ENCODE measurements at regions not wholly inside any gene's neighbourhood (a gene's known extent, or its start where the extent isn't known, plus 50 kb on each side); places are given as distances from the start of the nearest gene placed in this dataset.
"Not testable (repeated sequence)": the region's sequence is repeated elsewhere in the genome, so short reads cannot be mapped to it uniquely, and the experiment has no call there.

DNA sequence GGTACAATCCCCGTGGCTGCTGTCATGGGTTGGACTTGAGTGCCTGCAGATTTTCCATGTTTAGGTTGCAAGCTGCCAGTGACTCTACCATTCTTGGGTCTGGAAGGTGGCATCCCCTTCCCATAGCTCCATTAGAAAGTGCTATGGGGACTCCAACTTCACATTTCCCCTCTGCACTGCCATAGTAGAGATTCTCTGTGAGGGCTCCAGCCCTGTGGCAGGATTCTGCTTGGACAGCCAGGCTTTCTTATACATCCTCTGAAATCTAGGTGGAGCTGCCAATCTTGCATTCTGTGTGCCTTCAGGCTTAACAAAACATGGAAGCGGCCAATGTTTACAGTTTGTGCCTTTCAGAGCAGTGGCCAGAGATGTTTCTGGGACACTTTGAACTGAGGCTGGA lies 636.2 kb downstream of the SLITRK6 start:
- H3K9ac ChIP-seq (ENCODE audit: insufficient read length) = no peak overlapping the region
- TF ChIP-seq POLR2AphosphoS5 (IDR thresholded peaks at IDR 0.05; ENCODE audit: borderline replicate concordance, low read depth, low read length) (no peak), EZH2 (IDR thresholded peaks at IDR 0.05) (no peak), FOXP2 (optimal IDR thresholded peaks at IDR 0.05; ENCODE audit: control extremely low read depth, extremely low read length, insufficient read depth) (no peak)
- H3K9me3 ChIP-seq (ENCODE audit: low read depth, low read length) = no peaks in the 10 kb centered on the region
- no peaks in the 10 kb centered on the region for H3K36me3 ChIP-seq (ENCODE audit: insufficient read depth, low read length)
- H3K27ac ChIP-seq = no peak overlapping the region
- H3K4me3 ChIP-seq = no peak overlapping the region
- DNase-seq (ENCODE audit: low read depth, low spot score) = no peak

GRCh38 chr13:85148009-85148408 lies 651.2 kb downstream of the SLITRK6 start:
- no peak overlapping the region for H3K4me3 ChIP-seq
- TF ChIP-seq FOXP2 (optimal IDR thresholded peaks at IDR 0.05; ENCODE audit: control extremely low read depth, extremely low read length, insufficient read depth) (no peak), EZH2 (IDR thresholded peaks at IDR 0.05) (no peak), POLR2AphosphoS5 (IDR thresholded peaks at IDR 0.05; ENCODE audit: borderline replicate concordance, low read depth, low read length) (no peak)
- no peaks in the 10 kb centered on the region for H3K36me3 ChIP-seq (ENCODE audit: insufficient read depth, low read length)
- no peaks in the 10 kb centered on the region for H3K9me3 ChIP-seq (ENCODE audit: low read depth, low read length)
- H3K9ac ChIP-seq (ENCODE audit: insufficient read length) = no peak overlapping the region
- H3K27ac ChIP-seq = no peak overlapping the region
- DNase-seq (ENCODE audit: low read depth, low spot score) = no peak

- Histone ChIP-seq H3K4me3 (peak overlapping the region; percentile 59), H3K9ac (ENCODE audit: insufficient read length) (no peak overlapping the region), H3K27ac (peak overlapping the region; percentile 22; the same call in 1 of the 2 replicates), H3K36me3 (ENCODE audit: insufficient read depth, low read length) (no peaks in the 10 kb centered on the region), H3K9me3 (ENCODE audit: low read depth, low read length) (no peaks in the 10 kb centered on the region)
- TF ChIP-seq EZH2 (IDR thresholded peaks at IDR 0.05) (no peak), POLR2AphosphoS5 (IDR thresholded peaks at IDR 0.05; ENCODE audit: borderline replicate concordance, low read depth, low read length) (peak; percentile 56; the same call in 1 of the 2 replicates), FOXP2 (optimal IDR thresholded peaks at IDR 0.05; ENCODE audit: control extremely low read depth, extremely low read length, insufficient read depth) (no peak)
- peak; percentile 74 for DNase-seq (ENCODE audit: low read depth, low spot score)
Observed at GRCh38 chr13:85142351-85142927, 656.8 kb downstream of the SLITRK6 start.

GRCh38 chr13:85141401-85141800 lies 657.8 kb downstream of the SLITRK6 start:
- Histone ChIP-seq H3K9ac (ENCODE audit: insufficient read length) (no peak overlapping the region), H3K4me3 (peak overlapping the region; percentile 59), H3K9me3 (ENCODE audit: low read depth, low read length) (no peaks in the 10 kb centered on the region), H3K36me3 (ENCODE audit: insufficient read depth, low read length) (no peaks in the 10 kb centered on the region), H3K27ac (no peak overlapping the region)
- DNase-seq (ENCODE audit: low read depth, low spot score) = no peak
- no peak for TF ChIP-seq FOXP2 (optimal IDR thresholded peaks at IDR 0.05; ENCODE audit: control extremely low read depth, extremely low read length, insufficient read depth)
- no peak for TF ChIP-seq POLR2AphosphoS5 (IDR thresholded peaks at IDR 0.05; ENCODE audit: borderline replicate concordance, low read depth, low read length)
- no peak for TF ChIP-seq EZH2 (IDR thresholded peaks at IDR 0.05)

DNA sequence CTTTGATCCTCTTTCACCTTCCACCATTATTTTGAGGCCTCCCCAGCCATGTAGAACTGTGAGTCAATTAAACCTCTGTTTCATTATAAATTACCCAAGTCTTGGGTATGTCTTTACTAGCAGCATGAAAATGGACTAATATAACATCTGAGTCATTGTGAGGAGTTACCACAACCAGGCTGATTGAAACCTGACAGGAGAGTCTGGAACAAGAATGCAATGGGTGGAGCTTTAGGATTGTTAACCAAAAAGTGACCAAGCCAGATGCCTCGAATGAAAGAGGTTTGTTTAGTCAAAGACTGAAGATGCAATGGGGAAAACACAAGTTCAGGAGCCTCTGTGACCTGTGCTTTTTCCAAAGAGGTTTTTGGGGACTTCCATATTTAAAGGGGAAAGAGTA lies 659.0 kb downstream of the SLITRK6 start:
- Histone ChIP-seq H3K27ac (no peak overlapping the region), H3K36me3 (ENCODE audit: insufficient read depth, low read length) (no peaks in the 10 kb centered on the region), H3K4me3 (no peak overlapping the region), H3K9ac (ENCODE audit: insufficient read length) (no peak overlapping the region), H3K9me3 (ENCODE audit: low read depth, low read length) (no peaks in the 10 kb centered on the region)
- no peak for DNase-seq (ENCODE audit: low read depth, low spot score)
- TF ChIP-seq POLR2AphosphoS5 (IDR thresholded peaks at IDR 0.05; ENCODE audit: borderline replicate concordance, low read depth, low read length) (no peak), FOXP2 (optimal IDR thresholded peaks at IDR 0.05; ENCODE audit: control extremely low read depth, extremely low read length, insufficient read depth) (no peak), EZH2 (IDR thresholded peaks at IDR 0.05) (no peak)

DNA sequence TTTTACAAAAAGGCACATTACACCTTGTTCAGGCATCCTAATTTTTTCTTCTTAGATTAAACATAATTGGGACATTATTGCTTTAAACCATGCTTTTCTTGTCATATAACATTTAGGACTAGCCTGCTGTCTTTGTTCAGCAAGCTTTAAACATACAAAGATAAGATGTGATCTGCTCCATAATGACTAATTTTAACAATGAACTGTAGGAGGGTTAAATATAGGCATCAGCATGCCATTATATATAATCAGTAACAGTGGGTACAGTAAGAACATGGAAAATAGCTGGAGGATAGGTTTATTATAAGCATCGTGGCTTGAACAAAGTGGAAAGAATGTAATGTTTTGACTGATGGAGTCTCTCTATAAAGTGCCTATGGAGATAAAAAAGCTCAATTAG lies 661.7 kb downstream of the SLITRK6 start:
- TF ChIP-seq FOXP2 (optimal IDR thresholded peaks at IDR 0.05; ENCODE audit: control extremely low read depth, extremely low read length, insufficient read depth) (no peak), POLR2AphosphoS5 (IDR thresholded peaks at IDR 0.05; ENCODE audit: borderline replicate concordance, low read depth, low read length) (no peak), EZH2 (IDR thresholded peaks at IDR 0.05) (no peak)
- Histone ChIP-seq H3K36me3 (ENCODE audit: insufficient read depth, low read length) (no peaks in the 10 kb centered on the region), H3K9ac (ENCODE audit: insufficient read length) (no peak overlapping the region), H3K4me3 (no peak overlapping the region), H3K9me3 (ENCODE audit: low read depth, low read length) (no peaks in the 10 kb centered on the region), H3K27ac (no peak overlapping the region)
- DNase-seq (ENCODE audit: low read depth, low spot score) = no peak

GRCh38 chr13:85132986-85133385 lies 666.2 kb downstream of the SLITRK6 start:
- no peak overlapping the region for H3K9ac ChIP-seq (ENCODE audit: insufficient read length)
- no peak for TF ChIP-seq POLR2AphosphoS5 (IDR thresholded peaks at IDR 0.05; ENCODE audit: borderline replicate concordance, low read depth, low read length)
- no peaks in the 10 kb centered on the region for H3K36me3 ChIP-seq (ENCODE audit: insufficient read depth, low read length)
- no peaks in the 10 kb centered on the region for H3K9me3 ChIP-seq (ENCODE audit: low read depth, low read length)
- DNase-seq (ENCODE audit: low read depth, low spot score) = no peak
- no peak overlapping the region for H3K4me3 ChIP-seq
- H3K27ac ChIP-seq = no peak overlapping the region

GRCh38 chr13:85123501-85123900 lies 675.7 kb downstream of the SLITRK6 start:
- not testable (repeated sequence) for H3K27ac ChIP-seq; H3K9me3 ChIP-seq (ENCODE audit: low read depth, low read length); H3K9ac ChIP-seq (ENCODE audit: insufficient read length); DNase-seq (ENCODE audit: low read depth, low spot score); H3K4me3 ChIP-seq; H3K36me3 ChIP-seq (ENCODE audit: insufficient read depth, low read length)

DNA sequence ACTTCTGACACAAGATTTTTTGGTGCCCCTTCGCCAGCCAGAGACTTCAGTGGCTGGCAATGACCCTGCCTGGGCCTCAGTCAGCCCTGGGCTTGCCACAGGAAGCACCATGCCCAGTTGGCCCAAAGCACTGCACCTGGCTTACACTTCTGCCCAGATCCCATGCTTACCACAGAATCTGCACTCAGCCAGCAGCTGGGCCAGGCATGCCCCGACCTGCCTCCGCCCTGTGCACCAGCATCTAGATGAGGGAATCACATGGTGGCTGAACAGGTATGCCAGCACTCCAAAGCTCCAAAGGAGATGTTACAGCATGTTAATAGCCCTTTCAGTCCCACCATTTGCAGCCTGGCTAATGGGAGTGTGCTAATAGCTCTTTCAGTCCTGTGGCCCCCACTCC lies 690.9 kb downstream of the SLITRK6 start:
- Histone ChIP-seq H3K36me3 (ENCODE audit: insufficient read depth, low read length) (no peaks in the 10 kb centered on the region), H3K27ac (no peak overlapping the region), H3K4me3 (no peak overlapping the region), H3K9me3 (ENCODE audit: low read depth, low read length) (peaks cover under 1% of the 10 kb centered on the region; the same call in 1 of the 2 replicates), H3K9ac (ENCODE audit: insufficient read length) (no peak overlapping the region)
- no peak for TF ChIP-seq POLR2AphosphoS5 (IDR thresholded peaks at IDR 0.05; ENCODE audit: borderline replicate concordance, low read depth, low read length)
- TF ChIP-seq FOXP2 (optimal IDR thresholded peaks at IDR 0.05; ENCODE audit: control extremely low read depth, extremely low read length, insufficient read depth) = no peak
- TF ChIP-seq EZH2 (IDR thresholded peaks at IDR 0.05) = no peak
- DNase-seq (ENCODE audit: low read depth, low spot score) = no peak
